ENCODE measurements at regions not wholly inside any gene's neighbourhood (a gene's known extent, or its start where the extent isn't known, plus 50 kb on each side); places are given as distances from the start of the nearest gene placed in this dataset.

DNA sequence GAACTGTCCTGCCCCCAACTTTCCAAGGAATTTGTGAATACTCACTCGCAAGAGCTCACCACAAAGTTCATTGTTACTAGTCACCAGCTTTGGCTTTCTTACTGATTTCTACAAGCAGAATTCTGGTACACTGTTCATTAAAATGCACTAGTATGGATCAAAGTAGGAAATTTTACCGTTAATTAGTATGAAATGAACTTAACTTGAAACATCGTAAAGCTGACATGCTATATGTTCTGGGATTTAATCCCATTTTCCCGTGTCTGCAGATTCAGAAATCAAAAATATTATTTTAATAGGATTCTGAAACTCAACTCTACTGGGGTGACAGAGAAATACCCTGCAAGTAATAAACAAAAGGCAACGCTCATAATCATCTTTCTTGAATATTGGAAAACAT is 399.3 kb downstream of the DOK5 start:
- no peak for TF ChIP-seq EP300 (IDR thresholded peaks at IDR 0.05; ENCODE audit: borderline replicate concordance)
- TF ChIP-seq CEBPB (IDR thresholded peaks at IDR 0.05): no peak
- no peak for TF ChIP-seq TAF1 (IDR thresholded peaks at IDR 0.05; ENCODE audit: low read depth)
- TF ChIP-seq ZBTB7A (IDR thresholded peaks at IDR 0.05; ENCODE audit: low read depth): no peak
- no peak for TF ChIP-seq TEAD4 (IDR thresholded peaks at IDR 0.05)
- TF ChIP-seq, protein P1, sequence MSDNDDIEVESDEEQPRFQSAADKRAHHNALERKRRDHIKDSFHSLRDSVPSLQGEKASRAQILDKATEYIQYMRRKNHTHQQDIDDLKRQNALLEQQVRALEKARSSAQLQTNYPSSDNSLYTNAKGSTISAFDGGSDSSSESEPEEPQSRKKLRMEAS (IDR thresholded peaks at IDR 0.05): no peak
- no peak for TF ChIP-seq TCF12 (IDR thresholded peaks at IDR 0.05; ENCODE audit: low read depth)
- TF ChIP-seq, protein P2, sequence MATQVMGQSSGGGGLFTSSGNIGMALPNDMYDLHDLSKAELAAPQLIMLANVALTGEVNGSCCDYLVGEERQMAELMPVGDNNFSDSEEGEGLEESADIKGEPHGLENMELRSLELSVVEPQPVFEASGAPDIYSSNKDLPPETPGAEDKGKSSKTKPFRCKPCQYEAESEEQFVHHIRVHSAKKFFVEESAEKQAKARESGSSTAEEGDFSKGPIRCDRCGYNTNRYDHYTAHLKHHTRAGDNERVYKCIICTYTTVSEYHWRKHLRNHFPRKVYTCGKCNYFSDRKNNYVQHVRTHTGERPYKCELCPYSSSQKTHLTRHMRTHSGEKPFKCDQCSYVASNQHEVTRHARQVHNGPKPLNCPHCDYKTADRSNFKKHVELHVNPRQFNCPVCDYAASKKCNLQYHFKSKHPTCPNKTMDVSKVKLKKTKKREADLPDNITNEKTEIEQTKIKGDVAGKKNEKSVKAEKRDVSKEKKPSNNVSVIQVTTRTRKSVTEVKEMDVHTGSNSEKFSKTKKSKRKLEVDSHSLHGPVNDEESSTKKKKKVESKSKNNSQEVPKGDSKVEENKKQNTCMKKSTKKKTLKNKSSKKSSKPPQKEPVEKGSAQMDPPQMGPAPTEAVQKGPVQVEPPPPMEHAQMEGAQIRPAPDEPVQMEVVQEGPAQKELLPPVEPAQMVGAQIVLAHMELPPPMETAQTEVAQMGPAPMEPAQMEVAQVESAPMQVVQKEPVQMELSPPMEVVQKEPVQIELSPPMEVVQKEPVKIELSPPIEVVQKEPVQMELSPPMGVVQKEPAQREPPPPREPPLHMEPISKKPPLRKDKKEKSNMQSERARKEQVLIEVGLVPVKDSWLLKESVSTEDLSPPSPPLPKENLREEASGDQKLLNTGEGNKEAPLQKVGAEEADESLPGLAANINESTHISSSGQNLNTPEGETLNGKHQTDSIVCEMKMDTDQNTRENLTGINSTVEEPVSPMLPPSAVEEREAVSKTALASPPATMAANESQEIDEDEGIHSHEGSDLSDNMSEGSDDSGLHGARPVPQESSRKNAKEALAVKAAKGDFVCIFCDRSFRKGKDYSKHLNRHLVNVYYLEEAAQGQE (IDR thresholded peaks at IDR 0.05; ENCODE audit: low read depth): no peak
- TF ChIP-seq CREB1 (IDR thresholded peaks at IDR 0.05; ENCODE audit: low read depth): no peak
- TF ChIP-seq RAD21 (IDR thresholded peaks at IDR 0.05; ENCODE audit: low read depth): no peak

DNA sequence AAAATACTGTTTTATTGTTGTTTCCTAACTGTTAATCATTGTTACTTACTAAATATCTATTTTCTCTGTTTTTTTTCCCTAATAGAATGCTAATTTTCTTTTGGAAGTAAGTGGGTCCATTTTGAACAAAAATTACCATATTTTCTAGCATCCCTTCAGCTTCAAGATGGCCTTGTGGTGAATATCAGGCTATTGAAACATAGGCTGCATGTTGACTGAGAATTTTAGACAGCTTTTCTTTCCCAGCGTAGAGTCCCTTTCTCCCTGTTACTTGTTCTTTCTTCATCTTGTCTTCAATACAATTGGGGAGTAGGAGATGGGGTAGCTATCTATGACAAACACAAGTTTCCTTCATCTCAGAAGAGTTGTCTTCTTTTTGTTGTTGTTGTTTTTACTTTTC is 397.0 kb downstream of the DOK5 start:
- TF ChIP-seq EGR1 (IDR thresholded peaks at IDR 0.05) (no peak), CEBPB (IDR thresholded peaks at IDR 0.05) (no peak), YY1 (IDR thresholded peaks at IDR 0.05; ENCODE audit: low read depth) (no peak), FOXM1 (IDR thresholded peaks at IDR 0.05; ENCODE audit: borderline replicate concordance, low read depth) (no peak), TAF1 (IDR thresholded peaks at IDR 0.05; ENCODE audit: low read depth) (no peak), EP300 (IDR thresholded peaks at IDR 0.05; ENCODE audit: borderline replicate concordance) (no peak), RAD21 (IDR thresholded peaks at IDR 0.05; ENCODE audit: low read depth) (no peak), TEAD4 (IDR thresholded peaks at IDR 0.05) (no peak), NFIC (IDR thresholded peaks at IDR 0.05) (no peak), ZBTB7A (IDR thresholded peaks at IDR 0.05; ENCODE audit: low read depth) (no peak), CREB1 (IDR thresholded peaks at IDR 0.05; ENCODE audit: low read depth) (no peak), TCF12 (IDR thresholded peaks at IDR 0.05; ENCODE audit: low read depth) (no peak)
- TF ChIP-seq, protein P3, sequence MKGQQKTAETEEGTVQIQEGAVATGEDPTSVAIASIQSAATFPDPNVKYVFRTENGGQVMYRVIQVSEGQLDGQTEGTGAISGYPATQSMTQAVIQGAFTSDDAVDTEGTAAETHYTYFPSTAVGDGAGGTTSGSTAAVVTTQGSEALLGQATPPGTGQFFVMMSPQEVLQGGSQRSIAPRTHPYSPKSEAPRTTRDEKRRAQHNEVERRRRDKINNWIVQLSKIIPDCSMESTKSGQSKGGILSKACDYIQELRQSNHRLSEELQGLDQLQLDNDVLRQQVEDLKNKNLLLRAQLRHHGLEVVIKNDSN (IDR thresholded peaks at IDR 0.05): no peak
- TF ChIP-seq, protein P1 (IDR thresholded peaks at IDR 0.05): no peak
- TF ChIP-seq, protein P2 (IDR thresholded peaks at IDR 0.05; ENCODE audit: low read depth): no peak

GRCh38 chr20:54869765-54870164 is 394.4 kb downstream of the DOK5 start:
- TF ChIP-seq, protein P3 (IDR thresholded peaks at IDR 0.05): no peak
- TF ChIP-seq CEBPB (IDR thresholded peaks at IDR 0.05) (no peak), TAF1 (IDR thresholded peaks at IDR 0.05; ENCODE audit: low read depth) (no peak), TEAD4 (IDR thresholded peaks at IDR 0.05) (no peak), RAD21 (IDR thresholded peaks at IDR 0.05; ENCODE audit: low read depth) (no peak), FOXM1 (IDR thresholded peaks at IDR 0.05; ENCODE audit: borderline replicate concordance, low read depth) (no peak), NFIC (IDR thresholded peaks at IDR 0.05) (no peak), ZBTB7A (IDR thresholded peaks at IDR 0.05; ENCODE audit: low read depth) (no peak), TCF12 (IDR thresholded peaks at IDR 0.05; ENCODE audit: low read depth) (no peak), EP300 (IDR thresholded peaks at IDR 0.05; ENCODE audit: borderline replicate concordance) (no peak)
- TF ChIP-seq, protein P2 (IDR thresholded peaks at IDR 0.05; ENCODE audit: low read depth): no peak

DNA sequence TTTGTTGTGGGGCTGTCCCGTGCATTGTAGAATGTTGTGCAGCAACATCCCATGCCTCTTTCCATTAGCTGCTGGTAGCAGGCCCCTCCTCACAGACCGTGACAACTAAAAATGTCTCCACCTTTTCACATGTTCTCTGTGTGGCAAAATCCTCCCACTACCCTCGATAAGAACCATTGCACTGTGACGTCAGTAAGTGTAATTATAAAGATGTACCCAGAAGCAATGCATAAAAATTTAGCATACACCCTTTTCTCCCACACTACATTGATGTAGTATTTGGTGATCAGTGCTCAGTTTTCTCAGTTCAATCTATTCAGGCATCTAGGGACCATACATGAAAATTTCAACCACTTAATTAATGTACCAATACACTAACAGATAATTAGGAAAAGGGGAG is 389.9 kb downstream of the DOK5 start:
- no peak for TF ChIP-seq TEAD4 (IDR thresholded peaks at IDR 0.05)
- no peak for TF ChIP-seq RAD21 (IDR thresholded peaks at IDR 0.05; ENCODE audit: low read depth)
- no peak for TF ChIP-seq CEBPB (IDR thresholded peaks at IDR 0.05)
- no peak for TF ChIP-seq NFIC (IDR thresholded peaks at IDR 0.05)
- no peak for TF ChIP-seq ZBTB7A (IDR thresholded peaks at IDR 0.05; ENCODE audit: low read depth)
- TF ChIP-seq FOXM1 (IDR thresholded peaks at IDR 0.05; ENCODE audit: borderline replicate concordance, low read depth): no peak
- TF ChIP-seq, protein P1 (IDR thresholded peaks at IDR 0.05): no peak
- TF ChIP-seq TCF12 (IDR thresholded peaks at IDR 0.05; ENCODE audit: low read depth): no peak
- no peak for TF ChIP-seq CREB1 (IDR thresholded peaks at IDR 0.05; ENCODE audit: low read depth)
- no peak for TF ChIP-seq EP300 (IDR thresholded peaks at IDR 0.05; ENCODE audit: borderline replicate concordance)
- TF ChIP-seq EGR1 (IDR thresholded peaks at IDR 0.05): no peak
- TF ChIP-seq, protein P3 (IDR thresholded peaks at IDR 0.05): no peak
- no peak for TF ChIP-seq TAF1 (IDR thresholded peaks at IDR 0.05; ENCODE audit: low read depth)
- TF ChIP-seq, protein P2 (IDR thresholded peaks at IDR 0.05; ENCODE audit: low read depth): no peak
- no peak for TF ChIP-seq YY1 (IDR thresholded peaks at IDR 0.05; ENCODE audit: low read depth)
